BLaER1 treated with 17β-estradiol and CSF1 and Interleukin-3, amounts not matched to agents 10 nM and 100 nM (cell line): ENCODE measurements at regions not wholly inside any gene's neighbourhood (a gene's known extent, or its start where the extent isn't known, plus 50 kb on each side); places are given as distances from the start of the nearest gene placed in this dataset.

Experiments used
- H3K27ac ChIP-seq, 11 experiments: shearing (Covaris generic); formaldehyde crosslinking; 2 replicates each; pipeline ENCODE4 v1.8.1; 2022
- H3K27me3 ChIP-seq, 11 experiments: shearing (Covaris generic); formaldehyde crosslinking; 2 replicates each; pipeline ENCODE4 v1.8.1; 2022
- H3K36me3 ChIP-seq, 11 experiments: shearing (Covaris generic); formaldehyde crosslinking; 2 replicates each; pipeline ENCODE4 v1.8.1; 2022
- H3K4me1 ChIP-seq, 10 experiments: shearing (Covaris generic); formaldehyde crosslinking; 2 replicates each; pipeline ENCODE4 v1.8.1; 2022
- H3K4me2 ChIP-seq, 11 experiments: shearing (Covaris generic); formaldehyde crosslinking; 2 replicates each; pipeline ENCODE4 v1.8.1; 2022
- H3K4me3 ChIP-seq, 10 experiments: shearing (Covaris generic); formaldehyde crosslinking; 2 replicates each; pipeline ENCODE4 v1.8.1; 2022
- H3K9ac ChIP-seq, 11 experiments: shearing (Covaris generic); formaldehyde crosslinking; 2 replicates each; pipeline ENCODE4 v1.8.1; 2022
- H3K9me3 ChIP-seq, 11 experiments: shearing (Covaris generic); formaldehyde crosslinking; replicated peaks in 1 of 11; 2 replicates each; pipeline ENCODE4 v1.8.1; 2022
- H4K20me1 ChIP-seq, 11 experiments: shearing (Covaris generic); formaldehyde crosslinking; 2 replicates each; pipeline ENCODE4 v1.8.1; 2022
- Cebpa-rat ChIP-seq, 11 experiments: shearing (Covaris generic); IDR thresholded peaks; 2 replicates each; pipeline ENCODE4 v1.8.1; 2022

- Histone ChIP-seq H3K4me2 (peak overlapping the region in 3 of 11 experiments; percentile 22 to 69 (median 52); a peak in 5 of 22 replicates), H4K20me1 (no peaks in the 10 kb centered on the region), H3K4me3 (no peak overlapping the region), H3K36me3 (no peaks in the 10 kb centered on the region), H3K27me3 (no peaks in the 10 kb centered on the region), H3K4me1 (peaks cover 0 to 27% (median 0%) of the 10 kb centered on the region in 10 experiments; a peak in 7 of 20 replicates), H3K27ac (no peak overlapping the region), H3K9ac (no peak overlapping the region), H3K9me3 (no peaks in the 10 kb centered on the region)
- no peak for TF ChIP-seq Cebpa-rat (IDR thresholded peaks at IDR 0.05)
Observed at GRCh38 chr13:31929031-31929770, 102.4 kb upstream of the FRY start.

GRCh38 chr13:31930490-31930889 is 101.1 kb upstream of the FRY start:
- TF ChIP-seq Cebpa-rat (IDR thresholded peaks at IDR 0.05) = no peak
- Histone ChIP-seq H3K4me3 (no peak overlapping the region), H3K4me2 (no peak overlapping the region), H3K4me1 (peaks cover 0 to 27% (median 0%) of the 10 kb centered on the region in 10 experiments; a peak in 7 of 20 replicates), H3K36me3 (no peaks in the 10 kb centered on the region), H4K20me1 (no peaks in the 10 kb centered on the region), H3K27me3 (no peaks in the 10 kb centered on the region), H3K27ac (no peak overlapping the region), H3K9me3 (no peaks in the 10 kb centered on the region), H3K9ac (no peak overlapping the region)

- TF ChIP-seq Cebpa-rat (IDR thresholded peaks at IDR 0.05) = no peak
- no peaks in the 10 kb centered on the region for H3K9me3 ChIP-seq
- H3K4me2 ChIP-seq = peak overlapping the region in 1 of 11 experiments; percentile 18; a peak in 1 of 22 replicates
- H3K27ac ChIP-seq = no peak overlapping the region
- no peaks in the 10 kb centered on the region for H3K36me3 ChIP-seq
- H3K27me3 ChIP-seq = no peaks in the 10 kb centered on the region
- no peak overlapping the region for H3K9ac ChIP-seq
- H4K20me1 ChIP-seq = no peaks in the 10 kb centered on the region
- peaks cover 0 to 27% (median 0%) of the 10 kb centered on the region in 10 experiments; a peak in 7 of 20 replicates for H3K4me1 ChIP-seq
- H3K4me3 ChIP-seq = no peak overlapping the region
Observed at GRCh38 chr13:31930901-31931522, 100.6 kb upstream of the FRY start.

GRCh38 chr13:31937436-31937835 is 94.1 kb upstream of the FRY start:
- peaks cover 0 to 11% (median 0%) of the 10 kb centered on the region in 10 experiments; a peak in 4 of 20 replicates for H3K4me1 ChIP-seq
- no peaks in the 10 kb centered on the region for H3K9me3 ChIP-seq
- TF ChIP-seq Cebpa-rat (IDR thresholded peaks at IDR 0.05) = no peak
- H3K4me3 ChIP-seq = no peak overlapping the region
- H3K9ac ChIP-seq = no peak overlapping the region
- no peaks in the 10 kb centered on the region for H3K27me3 ChIP-seq
- H3K27ac ChIP-seq = no peak overlapping the region
- H3K4me2 ChIP-seq = no peak overlapping the region
- H3K36me3 ChIP-seq = no peaks in the 10 kb centered on the region
- H4K20me1 ChIP-seq = no peaks in the 10 kb centered on the region

GRCh38 chr13:31940076-31940475 is 91.5 kb upstream of the FRY start:
- H3K4me2 ChIP-seq = peak overlapping the region in 2 of 11 experiments; percentile 4 to 20; a peak in 2 of 22 replicates
- no peak for TF ChIP-seq Cebpa-rat (IDR thresholded peaks at IDR 0.05)
- H3K9ac ChIP-seq = no peak overlapping the region
- H3K4me3 ChIP-seq = no peak overlapping the region
- no peaks in the 10 kb centered on the region for H4K20me1 ChIP-seq
- H3K9me3 ChIP-seq = no peaks in the 10 kb centered on the region
- H3K27ac ChIP-seq = no peak overlapping the region
- H3K36me3 ChIP-seq = no peaks in the 10 kb centered on the region
- peaks cover 0 to 28% (median 5%) of the 10 kb centered on the region in 10 experiments; a peak in 16 of 20 replicates for H3K4me1 ChIP-seq
- no peaks in the 10 kb centered on the region for H3K27me3 ChIP-seq

- Histone ChIP-seq H3K36me3 (no peaks in the 10 kb centered on the region), H3K9me3 (no peaks in the 10 kb centered on the region), H3K4me2 (peak overlapping the region in 2 of 11 experiments; percentile 8 to 80; a peak in 3 of 22 replicates), H3K9ac (no peak overlapping the region), H4K20me1 (no peaks in the 10 kb centered on the region), H3K27me3 (no peaks in the 10 kb centered on the region), H3K27ac (no peak overlapping the region), H3K4me1 (peaks cover 0 to 54% (median 8%) of the 10 kb centered on the region in 10 experiments; a peak in 16 of 20 replicates), H3K4me3 (no peak overlapping the region)
- TF ChIP-seq Cebpa-rat (IDR thresholded peaks at IDR 0.05) = no peak
Observed at GRCh38 chr13:31943591-31943990, 88.0 kb upstream of the FRY start.

GRCh38 chr13:31944262-31945160 is 87.1 kb upstream of the FRY start:
- Histone ChIP-seq H3K9ac (peak overlapping the region in 1 of 11 experiments; percentile 23; a peak in 1 of 22 replicates), H4K20me1 (no peaks in the 10 kb centered on the region), H3K9me3 (no peaks in the 10 kb centered on the region), H3K4me1 (peaks cover 0 to 63% (median 8%) of the 10 kb centered on the region in 10 experiments; a peak in 16 of 20 replicates), H3K27me3 (no peaks in the 10 kb centered on the region), H3K36me3 (no peaks in the 10 kb centered on the region), H3K4me3 (no peak overlapping the region), H3K4me2 (peak overlapping the region in 10 of 11 experiments; percentile 7 to 80 (median 38); a peak in 13 of 22 replicates), H3K27ac (peak overlapping the region in 3 of 11 experiments; percentile 29 to 60 (median 40); a peak in 4 of 22 replicates)
- TF ChIP-seq Cebpa-rat (IDR thresholded peaks at IDR 0.05) = no peak

- peak overlapping the region in 10 of 11 experiments; percentile 7 to 80 (median 38); a peak in 13 of 22 replicates for H3K4me2 ChIP-seq
Observed at GRCh38 chr13:31945202-31945961, 86.2 kb upstream of the FRY start.

More at GRCh38 chr13:31945202-31945961, 86.2 kb upstream of the FRY start:
- H3K27me3 ChIP-seq = no peaks in the 10 kb centered on the region
- no peak for TF ChIP-seq Cebpa-rat (IDR thresholded peaks at IDR 0.05)
- peaks cover 0 to 63% (median 8%) of the 10 kb centered on the region in 10 experiments; a peak in 16 of 20 replicates for H3K4me1 ChIP-seq
- H3K4me3 ChIP-seq = no peak overlapping the region
- H3K9ac ChIP-seq = peak overlapping the region in 1 of 11 experiments; percentile 23; a peak in 1 of 22 replicates
- H4K20me1 ChIP-seq = no peaks in the 10 kb centered on the region
- H3K27ac ChIP-seq = peak overlapping the region in 2 of 11 experiments; percentile 40 to 60; a peak in 3 of 22 replicates
- no peaks in the 10 kb centered on the region for H3K9me3 ChIP-seq
- H3K36me3 ChIP-seq = no peaks in the 10 kb centered on the region
